GM12878 (cell line): ENCODE measurements at regions not wholly inside any gene's neighbourhood (a gene's known extent, or its start where the extent isn't known, plus 50 kb on each side); places are given as distances from the start of the nearest gene placed in this dataset.

Experiments used
- ATAC-seq: fragments of 200-7000 bp; cut with Tn5 transposase; 3 replicates; pipeline ENCODE4 v1.9.1; 2020; ENCODE audit warnings: mild to moderate bottlenecking, moderate library complexity
- BruUV-seq: library from RNA; stranded (reverse); fragments of 400-500 nt; replicated peaks from 2 replicates; lab custom pipeline; 2021; lab: Mats Ljungman, UMichigan
- CTCF ChIA-PET: fragments of 300-600 bp; sonication (Branson Sonifier 250); formaldehyde crosslinking; extraction: SDS; loops from one replicate; lab custom pipeline; 2021; ENCODE audit warnings: inconsistent platforms; lab: Yijun Ruan, JAX
- POLR2A ChIA-PET: fragments of 350-600 bp; formaldehyde crosslinking; extraction: SDS; loops from one replicate; lab custom pipeline; 2021; ENCODE audit warnings: inconsistent platforms; lab: Charles Lee
- RAD21 ChIA-PET: fragments of 300-600 bp; sonication (Branson Sonifier 250); formaldehyde crosslinking; loops from one replicate; lab custom pipeline; 2023; ENCODE audit warnings: antibody characterized with exemption; ENCODE audit not compliant: unreplicated experiment; lab: Charles Lee
- SMC1A ChIA-PET: fragments of 300-600 bp; sonication (Branson Sonifier 250); formaldehyde crosslinking; loops from one replicate; lab custom pipeline; 2023; ENCODE audit not compliant: unreplicated experiment, uncharacterized antibody; lab: Charles Lee
- DNase-seq: peaks from one replicate; pipeline ENCODE4 v3.0.0-alpha.2; 2011; ENCODE audit warnings: low read depth, low spot score
- FAIRE-seq: peaks from 3 replicates; lab custom pipeline; 2011; peaks lifted over from hg19 to GRCh38; lab: Jason Lieb, UNC
- H2AFZ ChIP-seq: 2 replicates; pipeline ENCODE4 v1.6.0; 2011; ENCODE audit warnings: low read depth, low read length, control low read depth; ENCODE audit not compliant: control insufficient read depth
- H3K27ac ChIP-seq: 2 replicates; pipeline ENCODE4 v1.5.1; 2011; ENCODE audit warnings: control low read depth; ENCODE audit not compliant: control insufficient read depth, insufficient read depth
- H3K27me3 ChIP-seq, 2 experiments: replicated peaks in 1 of 2; 2 replicates each; pipeline versions ENCODE4 v1.6.0 to v1.6.1; 2011; ENCODE audit warnings: low read length in 1 of 2; ENCODE audit not compliant: control insufficient read depth in 2 of 2, insufficient read depth in 2 of 2
- H3K36me3 ChIP-seq, 2 experiments: 2 replicates each; pipeline ENCODE4 v1.5.1; 2011; ENCODE audit warnings: low read length in 1 of 2; ENCODE audit not compliant: control insufficient read depth in 2 of 2, insufficient read depth in 2 of 2
- H3K4me1 ChIP-seq: 2 replicates; pipeline ENCODE4 v1.6.1; 2011; ENCODE audit warnings: mild to moderate bottlenecking, low read length, moderate library complexity, mixed read lengths; ENCODE audit not compliant: control insufficient read depth, insufficient read depth
- H3K4me2 ChIP-seq: 2 replicates; pipeline ENCODE4 v1.6.0; 2011; ENCODE audit warnings: control low read depth; ENCODE audit not compliant: control insufficient read depth, insufficient read depth
- H3K4me3 ChIP-seq: fragments of 200-600 bp; sonication (generic); 2 replicates; pipeline ENCODE4 v1.5.1; 2016
- H3K79me2 ChIP-seq: 2 replicates; pipeline ENCODE4 v1.6.0; 2011; ENCODE audit warnings: low read length; ENCODE audit not compliant: control insufficient read depth, insufficient read depth
- H3K9ac ChIP-seq: 2 replicates; pipeline ENCODE4 v1.8.0; 2011; ENCODE audit warnings: low read length, control low read depth, mixed read lengths; ENCODE audit not compliant: control insufficient read depth, insufficient read depth
- H3K9me3 ChIP-seq: replicated peaks from 3 replicates; pipeline ENCODE4 v1.5.1; 2011; ENCODE audit warnings: mild to moderate bottlenecking, low read length; ENCODE audit not compliant: control insufficient read depth, insufficient read depth
- H4K20me1 ChIP-seq: 2 replicates; pipeline ENCODE4 v1.6.0; 2011; ENCODE audit not compliant: control insufficient read depth, insufficient read depth
- BCL11A ChIP-seq: IDR thresholded peaks from 2 replicates; pipeline ENCODE4 v1.6.1; 2011; ENCODE audit warnings: low read depth, low read length
- CEBPZ ChIP-seq: fragments of 150-350 bp; IDR thresholded peaks from 2 replicates; pipeline ENCODE4 v1.6.1; 2016; ENCODE audit warnings: low read depth, low read length
- CUX1 ChIP-seq: IDR thresholded peaks from 2 replicates; pipeline ENCODE4 v1.6.1; 2012; ENCODE audit warnings: improper control_type of control experiment, low read depth, low read length; ENCODE audit not compliant: insufficient replicate concordance
- HDAC2 ChIP-seq: fragments of 200-600 bp; sonication (generic); IDR thresholded peaks from 2 replicates; pipeline ENCODE4 v1.6.1; 2017
- JUND ChIP-seq: IDR thresholded peaks from 2 replicates; pipeline ENCODE4 v1.6.1; 2012; ENCODE audit warnings: low read depth, mild to moderate bottlenecking, low read length, improper control_type of control experiment, moderate library complexity
- KAT2A ChIP-seq: conservative IDR thresholded peaks from 2 replicates; pipeline ENCODE4 v1.6.1; 2011; ENCODE audit warnings: low read depth, low read length; ENCODE audit not compliant: control insufficient read depth
- RCOR1 ChIP-seq: conservative IDR thresholded peaks from 2 replicates; pipeline ENCODE4 v1.6.1; 2012; ENCODE audit warnings: low read depth, low read length, improper control_type of control experiment
- STAT1 ChIP-seq: fragments of 450-650 bp; conservative IDR thresholded peaks from 2 replicates; pipeline ENCODE4 v1.6.1; 2014; ENCODE audit warnings: antibody characterized with exemption, mild to moderate bottlenecking
- STAT3 ChIP-seq: IDR thresholded peaks from 2 replicates; pipeline ENCODE4 v1.6.1; 2011; ENCODE audit warnings: low read depth, low read length, improper control_type of control experiment
- SUPT20H ChIP-seq: IDR thresholded peaks from 2 replicates; pipeline ENCODE4 v1.6.1; 2011; ENCODE audit warnings: low read depth, mild to moderate bottlenecking, low read length, moderate library complexity, borderline replicate concordance; ENCODE audit not compliant: control insufficient read depth
- TCF12 ChIP-seq: IDR thresholded peaks from 2 replicates; pipeline ENCODE4 v1.6.1; 2011; ENCODE audit warnings: low read depth, mild to moderate bottlenecking, low read length
- YY1 ChIP-seq: IDR thresholded peaks from 2 replicates; pipeline ENCODE4 v1.6.1; 2011; ENCODE audit warnings: low read depth, mild to moderate bottlenecking, low read length
- WGBS: methylation state at CpG from one replicate; pipeline ENCODE4 v1.1.6; 2016; ENCODE audit warnings: low lambda C conversion rate; ENCODE audit not compliant: insufficient replicate concordance, insufficient coverage; ENCODE audit errors: missing lambda C conversion rate; 5-methylcytosine and 5-hydroxymethylcytosine counted together
- in situ Hi-C: fragments of 300-500 bp; cut with MboI; formaldehyde crosslinking; loops from 9 replicates; pipeline ENCODE4 v1.14.3; 2018; ENCODE audit warnings: mixed read lengths
- intact Hi-C: fragments of 100-400 bp; cut with micrococcal nuclease; formaldehyde crosslinking; loops from one replicate; pipeline ENCODE4 v1.14.2; 2022; ENCODE audit not compliant: unreplicated experiment

GRCh38 chr2:128399690-128400291, 81.1 kb upstream of the HS6ST1 start:
- Histone ChIP-seq H3K27me3 (peaks cover 0 to 3% of the 10 kb centered on the region in 2 experiments; a peak in 1 of 4 replicates), H3K4me1 (no peaks in the 10 kb centered on the region), H3K27ac (no peak overlapping the region), H3K9ac (no peak overlapping the region), H2AFZ (no peak overlapping the region), H3K36me3 (no peaks in the 10 kb centered on the region), H3K9me3 (no peaks in the 10 kb centered on the region), H3K79me2 (no peaks in the 10 kb centered on the region), H4K20me1 (no peaks in the 10 kb centered on the region), H3K4me2 (no peak overlapping the region), H3K4me3 (no peak overlapping the region)
- ChIA-PET CTCF (interaction anchor here (0.6 kb wide), 1 partner anchor 206 kb away, joined by 3 read pairs; no protein-coding TSS in a partner anchor), RAD21 (no interaction called here), SMC1A (no interaction called here), POLR2A (no interaction called here)
- no peak for ATAC-seq
- no peak for FAIRE-seq
- intact Hi-C loops, result no loop called here
- 1% methylated on average over 5 of the region's 5 CpGs for WGBS
- no TSS peak for BruUV-seq
- in situ Hi-C loops, result no loop called here
- no peak for DNase-seq
- TF ChIP-seq JUND (no peak), STAT1 (no peak), YY1 (no peak), STAT3 (no peak), CEBPZ (no peak), BCL11A (no peak), SUPT20H (no peak), KAT2A (no peak), TCF12 (no peak), CUX1 (no peak), HDAC2 (no peak), RCOR1 (no peak)
